HepG2 (cell line): ENCODE measurements at regions not wholly inside any gene's neighbourhood (a gene's known extent, or its start where the extent isn't known, plus 50 kb on each side); places are given as distances from the start of the nearest gene placed in this dataset.
A peak's percentile ranks its signal among the peaks of the same experiment; 100 is the strongest.

Source experiments
- ATAC-seq: fragments of 200-7000 bp; cut with Tn5 transposase; 3 replicates; pipeline ENCODE4 v1.9.1; 2020; ENCODE audit warnings: mild to moderate bottlenecking, moderate library complexity
- BruUV-seq: library from RNA; stranded (reverse); fragments of 400-500 nt; replicated peaks from 2 replicates; lab custom pipeline; 2021; lab: Mats Ljungman, UMichigan
- CTCF ChIA-PET: fragments of 300-600 bp; formaldehyde crosslinking; extraction: SDS; loops from one replicate; lab custom pipeline; 2021; ENCODE audit warnings: low total read pairs, inconsistent platforms, low intra/inter-chr PET ratio; lab: Yijun Ruan, JAX
- POLR2A ChIA-PET: fragments of 350-600 bp; sonication (Branson Sonifier 250); formaldehyde crosslinking; loops from one replicate; lab custom pipeline; 2020; ENCODE audit warnings: antibody characterized with exemption, inconsistent platforms; lab: Yijun Ruan, JAX
- DNase-seq: peaks from one replicate; pipeline ENCODE4 v3.0.0-alpha.2; 2015; ENCODE audit warnings: low spot score
- FAIRE-seq: peaks from 3 replicates; lab custom pipeline; 2011; peaks lifted over from hg19 to GRCh38; lab: Jason Lieb, UNC
- H2AFZ ChIP-seq: one replicate; pipeline ENCODE4 v1.6.1; 2011; ENCODE audit warnings: low read length, inconsistent platforms
- H3K27ac ChIP-seq: fragments of 300-600 bp; 3 replicates; pipeline ENCODE4 v1.8.0; 2011; ENCODE audit warnings: mixed run types, mild to moderate bottlenecking, mixed read lengths, low read length, inconsistent platforms; ENCODE audit not compliant: insufficient read depth; ENCODE audit errors: extremely low read length
- H3K27me3 ChIP-seq, 2 experiments: fragments of 200-600 bp in 1 of 2; 2 replicates in 1 of 2; 3 replicates in 1 of 2; pipeline versions ENCODE4 v1.6.0 to v1.8.0; 2011; ENCODE audit warnings: low read length in 2 of 2, mild to moderate bottlenecking in 2 of 2, moderate library complexity in 2 of 2, inconsistent platforms in 1 of 2; ENCODE audit not compliant: insufficient read depth in 2 of 2, control insufficient read depth in 1 of 2
- H3K36me3 ChIP-seq, 2 experiments: fragments of 200-600 bp in 1 of 2; replicated peaks in 1 of 2; 2 replicates in 1 of 2; 3 replicates in 1 of 2; pipeline versions ENCODE4 v1.5.1 to v1.8.0; 2011; ENCODE audit warnings: low read length in 2 of 2, inconsistent platforms in 1 of 2; ENCODE audit not compliant: insufficient read depth in 2 of 2, control insufficient read depth in 1 of 2
- H3K4me1 ChIP-seq: 2 replicates; pipeline ENCODE4 v1.5.1; 2012; ENCODE audit warnings: low read length, inconsistent platforms; ENCODE audit not compliant: insufficient read depth
- H3K4me2 ChIP-seq: 2 replicates; pipeline ENCODE4 v1.6.0; 2011; ENCODE audit warnings: low read depth, low read length, inconsistent platforms
- H3K4me3 ChIP-seq, 3 experiments: fragments of 200-600 bp in 1 of 3; sonication (generic), shearing (Covaris generic) in 1 of 3; replicated peaks in 1 of 3; 2 replicates each; pipeline ENCODE4 v1.5.1; 2011 to 2016; ENCODE audit warnings: low read length in 3 of 3, inconsistent platforms in 2 of 3, low read depth in 2 of 3, mild to moderate bottlenecking in 2 of 3, control low read depth in 1 of 3, mixed read lengths in 1 of 3; ENCODE audit not compliant: insufficient read depth in 1 of 3
- H3K79me2 ChIP-seq: one replicate; pipeline ENCODE4 v1.6.1; 2011; ENCODE audit warnings: low read length, inconsistent platforms; ENCODE audit not compliant: insufficient read depth
- H3K9ac ChIP-seq: 2 replicates; pipeline ENCODE4 v1.6.0; 2011; ENCODE audit warnings: mild to moderate bottlenecking, low read depth, low read length, inconsistent platforms; ENCODE audit not compliant: insufficient read depth
- H3K9me3 ChIP-seq: 2 replicates; pipeline ENCODE4 v1.5.1; 2012; ENCODE audit warnings: mild to moderate bottlenecking, low read length
- H4K20me1 ChIP-seq: 2 replicates; pipeline ENCODE4 v1.6.0; 2011; ENCODE audit warnings: inconsistent platforms, mild to moderate bottlenecking, low read length, moderate library complexity; ENCODE audit not compliant: insufficient read depth
- BRD4 ChIP-seq: sonication (generic); formaldehyde crosslinking; IDR thresholded peaks from 2 replicates; pipeline ENCODE4 v1.4.0; 2020; ENCODE audit warnings: missing genetic modification reagents
- HOXA5 ChIP-seq: sonication (generic); formaldehyde crosslinking; IDR thresholded peaks from 2 replicates; pipeline ENCODE4 v1.4.0; 2020; ENCODE audit warnings: missing genetic modification reagents
- HOXD1 ChIP-seq: sonication (generic); formaldehyde crosslinking; IDR thresholded peaks from 2 replicates; pipeline ENCODE4 v1.5.0; 2020; ENCODE audit warnings: missing genetic modification reagents
- MAFF ChIP-seq: IDR thresholded peaks from 2 replicates; pipeline ENCODE4 v1.6.1; 2011; ENCODE audit warnings: low read depth, low read length, improper control_type of control experiment
- MAFK ChIP-seq, 2 experiments: IDR thresholded peaks in 1 of 2; conservative IDR thresholded peaks in 1 of 2; 2 replicates each; pipeline ENCODE4 v1.6.1; 2011; ENCODE audit warnings: improper control_type of control experiment in 2 of 2, low read length in 2 of 2
- SATB2 ChIP-seq: sonication (generic); formaldehyde crosslinking; IDR thresholded peaks from 2 replicates; pipeline ENCODE4 v1.5.0; 2020; ENCODE audit warnings: missing genetic modification reagents
- WGBS: methylation state at CpG from one replicate; pipeline ENCODE4 v1.1.6; 2017; ENCODE audit warnings: low lambda C conversion rate; 5-methylcytosine and 5-hydroxymethylcytosine counted together
- in situ Hi-C: cut with HindIII; loops from 2 replicates; pipeline ENCODE4 v1.10.0; 2017; ENCODE audit warnings: low pct_unique_long_range_greater_than_20kb; ENCODE audit not compliant: extremely low pct_ligation_motif_present
- intact Hi-C: fragments of 100-400 bp; cut with micrococcal nuclease; formaldehyde crosslinking; loops from one replicate; pipeline ENCODE4 v1.10.0; 2022; ENCODE audit not compliant: unreplicated experiment
- TF ChIP-seq, protein P1 (sequence below): sonication (generic); formaldehyde crosslinking; IDR thresholded peaks from 2 replicates; pipeline ENCODE4 v1.8.0; 2022; ENCODE audit warnings: missing genetic modification reagents, mild to moderate bottlenecking, borderline replicate concordance
- TF ChIP-seq, protein P2 (sequence below): sonication (generic); formaldehyde crosslinking; conservative IDR thresholded peaks from 2 replicates; pipeline ENCODE4 v1.8.0; 2022; ENCODE audit warnings: missing genetic modification reagents

DNA sequence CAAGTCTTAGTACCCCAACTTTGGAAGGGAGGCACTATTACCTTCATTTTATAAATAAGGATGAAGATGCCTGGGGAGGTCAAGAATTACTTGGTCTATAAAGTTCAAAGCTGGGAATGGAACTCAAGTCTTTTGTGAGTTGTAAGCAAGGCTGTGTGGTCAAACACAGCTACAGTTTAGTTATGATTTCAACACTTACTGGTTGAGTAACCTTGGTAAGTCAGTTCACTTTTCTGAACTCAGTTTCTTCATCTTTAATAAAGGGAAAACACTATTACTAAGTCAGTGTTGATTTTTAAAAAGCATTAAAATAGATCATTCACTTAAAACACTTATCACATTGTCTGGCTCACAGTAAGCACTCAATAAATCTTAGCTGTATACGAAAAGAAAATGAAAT is 200.4 kb upstream of the ADAMTS9 start (continued):
- TF ChIP-seq, protein P1, sequence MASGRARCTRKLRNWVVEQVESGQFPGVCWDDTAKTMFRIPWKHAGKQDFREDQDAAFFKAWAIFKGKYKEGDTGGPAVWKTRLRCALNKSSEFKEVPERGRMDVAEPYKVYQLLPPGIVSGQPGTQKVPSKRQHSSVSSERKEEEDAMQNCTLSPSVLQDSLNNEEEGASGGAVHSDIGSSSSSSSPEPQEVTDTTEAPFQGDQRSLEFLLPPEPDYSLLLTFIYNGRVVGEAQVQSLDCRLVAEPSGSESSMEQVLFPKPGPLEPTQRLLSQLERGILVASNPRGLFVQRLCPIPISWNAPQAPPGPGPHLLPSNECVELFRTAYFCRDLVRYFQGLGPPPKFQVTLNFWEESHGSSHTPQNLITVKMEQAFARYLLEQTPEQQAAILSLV (CRISPR knock-in tag): no peak

DNA sequence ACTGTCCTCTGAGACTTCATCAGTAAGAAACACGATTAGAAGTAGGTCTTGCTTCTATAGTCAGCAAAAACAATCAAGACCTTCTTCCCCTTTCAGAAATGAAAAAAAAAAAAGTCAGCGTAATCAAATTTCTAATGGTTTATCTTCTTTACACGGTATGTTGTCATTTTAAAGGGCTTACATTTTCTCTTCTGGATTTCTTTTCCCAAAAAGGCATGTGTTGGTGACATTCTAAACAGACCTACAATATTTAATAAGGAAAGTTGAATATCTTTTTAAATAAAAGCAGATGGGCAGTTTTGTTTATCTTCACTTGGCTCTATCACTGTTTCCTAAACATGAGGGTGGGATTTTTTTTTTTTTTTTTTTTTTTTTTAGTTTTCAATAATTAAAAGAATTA is 197.3 kb upstream of the ADAMTS9 start:
- ATAC-seq: no peak
- in situ Hi-C loops: no loop called here
- no peak overlapping the region for H3K27ac ChIP-seq
- CTCF ChIA-PET: no interaction called here
- H3K79me2 ChIP-seq: no peaks in the 10 kb centered on the region
- no peak for DNase-seq
- no TSS peak for BruUV-seq
- H3K36me3 ChIP-seq: no peaks in the 10 kb centered on the region
- H3K4me3 ChIP-seq: no peak overlapping the region
- no peak overlapping the region for H3K4me2 ChIP-seq
- peaks cover 0 to 1% of the 10 kb centered on the region in 2 experiments; a peak in 1 of 5 replicates for H3K27me3 ChIP-seq
- no peaks in the 10 kb centered on the region for H3K4me1 ChIP-seq
- H3K9me3 ChIP-seq: no peaks in the 10 kb centered on the region
- no peak overlapping the region for H2AFZ ChIP-seq
- no peaks in the 10 kb centered on the region for H4K20me1 ChIP-seq
- POLR2A ChIA-PET: no interaction called here
- no peak for FAIRE-seq
- peak in 1 of 2 experiments; percentile 34; a peak in 1 of 4 replicates for TF ChIP-seq MAFK (conservative IDR thresholded peaks at IDR 0.05 in 1 of 2, IDR thresholded peaks at IDR 0.05 in 1 of 2; ENCODE audit: low read length in 2 of 2)
- TF ChIP-seq HOXA5 (CRISPR knock-in tag): no peak
- TF ChIP-seq MAFF: 0 out of 2 replicates have a peak, but pooled peaks have one; percentile 16
- no peak for TF ChIP-seq HOXD1 (CRISPR knock-in tag)
- TF ChIP-seq SATB2 (CRISPR knock-in tag): no peak
- TF ChIP-seq, protein P2, sequence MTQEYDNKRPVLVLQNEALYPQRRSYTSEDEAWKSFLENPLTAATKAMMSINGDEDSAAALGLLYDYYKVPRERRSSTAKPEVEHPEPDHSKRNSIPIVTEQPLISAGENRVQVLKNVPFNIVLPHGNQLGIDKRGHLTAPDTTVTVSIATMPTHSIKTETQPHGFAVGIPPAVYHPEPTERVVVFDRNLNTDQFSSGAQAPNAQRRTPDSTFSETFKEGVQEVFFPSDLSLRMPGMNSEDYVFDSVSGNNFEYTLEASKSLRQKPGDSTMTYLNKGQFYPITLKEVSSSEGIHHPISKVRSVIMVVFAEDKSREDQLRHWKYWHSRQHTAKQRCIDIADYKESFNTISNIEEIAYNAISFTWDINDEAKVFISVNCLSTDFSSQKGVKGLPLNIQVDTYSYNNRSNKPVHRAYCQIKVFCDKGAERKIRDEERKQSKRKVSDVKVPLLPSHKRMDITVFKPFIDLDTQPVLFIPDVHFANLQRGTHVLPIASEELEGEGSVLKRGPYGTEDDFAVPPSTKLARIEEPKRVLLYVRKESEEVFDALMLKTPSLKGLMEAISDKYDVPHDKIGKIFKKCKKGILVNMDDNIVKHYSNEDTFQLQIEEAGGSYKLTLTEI (CRISPR knock-in tag): no peak
- no peak for TF ChIP-seq BRD4 (CRISPR knock-in tag)
- TF ChIP-seq, all 625 proteins: peak for 2
- no peak overlapping the region for H3K9ac ChIP-seq
- WGBS: 16% methylated on average over 3 of the region's 3 CpGs
- intact Hi-C loops: no loop called here
